Effector memory CD8-positive, alpha-beta T cell (primary cell): ENCODE measurements at regions not wholly inside any gene's neighbourhood (a gene's known extent, or its start where the extent isn't known, plus 50 kb on each side); places are given as distances from the start of the nearest gene placed in this dataset.

Source experiments
- ATAC-seq: fragments of 150-1000 bp; cut with Tn5 transposase; replicated peaks from 2 replicates; pipeline ENCODE4 v1.10.0; 2021; ENCODE audit warnings: mild to moderate bottlenecking, moderate library complexity
- DNase-seq, 3 experiments: peaks; one replicate each; pipeline ENCODE4 v3.0.0; 2021
- H3K27ac Mint-ChIP-seq, 2 donors: one replicate each; pipeline ENCODE4 v1.8.0; 2022; ENCODE audit warnings: mild to moderate bottlenecking in 2 of 2, mixed read lengths in 2 of 2, moderate library complexity in 2 of 2
- H3K27me3 Mint-ChIP-seq, 2 donors: one replicate each; pipeline ENCODE4 v1.8.0; 2022; ENCODE audit warnings: mixed read lengths in 2 of 2
- H3K36me3 Mint-ChIP-seq: one replicate; pipeline ENCODE4 v1.8.0; 2022; ENCODE audit warnings: mild to moderate bottlenecking, moderate library complexity, mixed read lengths; ENCODE audit not compliant: insufficient read depth
- H3K4me1 Mint-ChIP-seq, 2 donors: one replicate each; pipeline ENCODE4 v1.8.0; 2022; ENCODE audit warnings: low read depth in 2 of 2, mixed read lengths in 2 of 2
- H3K4me3 Mint-ChIP-seq, 2 donors: one replicate each; pipeline ENCODE4 v1.8.0; 2022; ENCODE audit warnings: mild to moderate bottlenecking in 2 of 2, mixed read lengths in 2 of 2, moderate library complexity in 2 of 2
- H3K9me3 Mint-ChIP-seq, 2 donors: one replicate each; pipeline ENCODE4 v1.8.0; 2022; ENCODE audit warnings: mixed read lengths in 2 of 2

DNA sequence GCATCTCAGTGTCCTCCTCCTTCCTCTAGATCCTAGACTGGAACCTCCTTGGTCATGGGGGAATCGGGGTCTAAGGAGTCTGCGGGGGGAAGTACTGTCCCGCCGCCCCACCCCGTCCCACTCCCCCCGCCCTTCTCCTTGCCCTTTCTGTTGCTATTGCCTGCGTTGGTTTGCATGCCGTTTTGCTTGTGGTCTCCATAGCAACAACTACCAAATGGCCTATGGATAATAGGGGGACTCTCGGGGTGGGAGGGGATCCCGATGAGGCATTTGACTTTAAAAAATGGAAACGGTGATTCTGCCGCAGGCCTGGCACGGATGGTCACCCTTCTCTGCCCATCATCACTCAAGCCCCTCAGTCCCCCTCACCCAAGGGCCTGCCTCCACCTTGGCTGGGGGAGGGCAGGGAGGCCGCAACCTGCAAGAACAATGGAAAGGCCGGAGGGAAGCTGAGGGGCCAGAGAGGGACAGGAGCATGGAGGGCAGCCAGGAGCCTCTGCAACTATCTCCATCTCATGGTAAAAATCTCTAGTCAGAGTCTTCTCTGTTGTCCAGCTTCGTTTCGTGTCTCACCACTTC is 231.4 kb upstream of the TNRC6C start:
- Mint-ChIP-seq H3K27ac (no peak overlapping the region), H3K4me1 (peaks cover 0 to 9% of the 10 kb centered on the region in 2 donors), H3K9me3 (no peaks in the 10 kb centered on the region), H3K27me3 (peaks cover 0 to 35% of the 10 kb centered on the region in 2 donors), H3K4me3 (no peak overlapping the region), H3K36me3 (peaks cover 2% of the 10 kb centered on the region)
- no peak for DNase-seq
- no peak for ATAC-seq

DNA sequence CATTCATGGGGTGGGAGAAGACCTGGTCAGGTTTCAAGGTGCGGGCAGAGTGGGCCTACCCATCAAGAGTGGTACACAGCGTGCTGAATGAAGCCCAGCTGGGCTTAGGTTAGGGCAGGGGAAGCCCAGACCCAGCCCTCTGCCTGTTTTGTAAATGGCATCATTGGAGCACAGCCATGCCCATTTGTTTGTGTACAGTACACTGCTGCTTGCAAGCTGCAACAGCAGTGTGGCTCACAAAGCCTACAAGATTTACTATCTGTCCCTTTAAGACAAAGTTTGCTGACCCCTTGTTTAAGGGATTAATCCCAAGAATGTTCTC is 230.1 kb upstream of the TNRC6C start:
- DNase-seq: no peak
- H3K9me3 Mint-ChIP-seq: peaks cover 4 to 8% of the 10 kb centered on the region in 2 donors

DNA sequence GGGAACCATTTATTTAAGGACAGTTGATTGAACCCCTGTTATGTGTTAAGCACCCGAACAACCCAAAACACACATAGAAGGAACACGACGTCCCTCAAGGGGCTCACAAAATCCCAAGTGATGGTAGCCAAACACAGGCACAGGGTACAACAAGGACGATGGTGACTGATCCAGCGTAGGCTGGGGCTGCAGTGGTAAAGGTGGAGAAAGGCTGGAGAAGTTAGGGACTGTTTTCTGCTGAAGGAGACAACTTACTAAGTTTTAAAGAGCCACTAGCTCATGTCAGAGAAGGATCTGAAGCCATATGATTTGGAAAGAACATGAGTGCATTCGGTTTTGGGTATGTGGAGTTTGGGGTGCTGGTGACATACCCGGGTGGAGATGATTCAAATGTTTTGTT is 229.6 kb upstream of the TNRC6C start:
- peaks cover 4 to 8% of the 10 kb centered on the region in 2 donors for H3K9me3 Mint-ChIP-seq
- H3K36me3 Mint-ChIP-seq: peaks cover 2% of the 10 kb centered on the region
- ATAC-seq (no peak), DNase-seq (no peak)
- H3K4me1 Mint-ChIP-seq: peaks cover 0 to 9% of the 10 kb centered on the region in 2 donors
- H3K27me3 Mint-ChIP-seq: peaks cover 0 to 33% of the 10 kb centered on the region in 2 donors
- no peak overlapping the region for H3K4me3 Mint-ChIP-seq
- no peak overlapping the region for H3K27ac Mint-ChIP-seq

More for the DNA sequence above, 230.1 kb upstream of the TNRC6C start:
- H3K4me1 Mint-ChIP-seq: peaks cover 0 to 9% of the 10 kb centered on the region in 2 donors
- peaks cover 2% of the 10 kb centered on the region for H3K36me3 Mint-ChIP-seq
- peaks cover 0 to 28% of the 10 kb centered on the region in 2 donors for H3K27me3 Mint-ChIP-seq
- no peak overlapping the region for H3K4me3 Mint-ChIP-seq
- ATAC-seq: no peak
- H3K27ac Mint-ChIP-seq: no peak overlapping the region

DNA sequence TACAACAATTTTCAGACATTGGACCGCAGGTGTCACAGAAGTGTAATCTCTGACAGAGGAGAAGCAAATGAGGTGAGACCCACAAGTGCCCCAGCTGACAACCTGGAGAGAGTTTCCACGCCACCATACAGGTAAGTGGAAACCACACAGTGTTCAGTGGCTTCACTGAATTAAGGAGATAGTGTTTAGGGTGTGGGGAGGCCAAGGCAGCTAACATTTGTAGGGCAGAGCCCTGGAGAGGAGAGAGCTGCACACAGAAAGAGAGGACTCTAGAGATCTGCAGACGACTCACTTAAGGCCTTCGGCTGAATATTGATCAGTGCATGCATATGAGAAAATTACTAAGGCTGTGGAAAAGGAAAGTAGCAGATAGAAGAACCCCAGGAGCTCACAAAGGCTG is 228.9 kb upstream of the TNRC6C start:
- no peak for DNase-seq
- H3K4me1 Mint-ChIP-seq: peaks cover 0 to 9% of the 10 kb centered on the region in 2 donors
- no peak for ATAC-seq
- peaks cover 4 to 8% of the 10 kb centered on the region in 2 donors for H3K9me3 Mint-ChIP-seq
- no peak overlapping the region for H3K4me3 Mint-ChIP-seq
- peaks cover 0 to 38% of the 10 kb centered on the region in 2 donors for H3K27me3 Mint-ChIP-seq
- peaks cover 2% of the 10 kb centered on the region for H3K36me3 Mint-ChIP-seq
- no peak overlapping the region for H3K27ac Mint-ChIP-seq

DNA sequence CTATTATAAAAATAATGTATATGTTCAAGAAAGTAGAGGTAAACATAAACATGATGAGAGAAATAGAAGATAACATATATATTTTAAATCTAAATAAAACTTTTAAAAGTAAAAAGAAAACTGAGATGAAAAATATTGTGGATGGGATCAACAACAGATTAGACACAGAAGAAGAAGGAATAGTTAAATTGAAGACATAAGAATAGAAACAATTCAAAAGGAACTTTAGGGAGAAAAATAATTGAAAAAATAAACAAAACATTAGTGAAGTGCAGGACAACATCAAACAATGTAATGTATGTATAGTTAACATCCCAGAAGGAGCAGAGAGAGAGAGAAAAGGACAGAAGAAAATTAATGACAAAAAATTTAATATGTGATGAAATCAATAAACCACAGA is 228.1 kb upstream of the TNRC6C start:
- no peak overlapping the region for H3K4me3 Mint-ChIP-seq
- peaks cover 4 to 8% of the 10 kb centered on the region in 2 donors for H3K9me3 Mint-ChIP-seq
- peaks cover 2% of the 10 kb centered on the region for H3K36me3 Mint-ChIP-seq
- peaks cover 0 to 9% of the 10 kb centered on the region in 2 donors for H3K4me1 Mint-ChIP-seq
- H3K27ac Mint-ChIP-seq: no peak overlapping the region
- H3K27me3 Mint-ChIP-seq: peaks cover 0 to 38% of the 10 kb centered on the region in 2 donors
- no peak for DNase-seq
- no peak for ATAC-seq

DNA sequence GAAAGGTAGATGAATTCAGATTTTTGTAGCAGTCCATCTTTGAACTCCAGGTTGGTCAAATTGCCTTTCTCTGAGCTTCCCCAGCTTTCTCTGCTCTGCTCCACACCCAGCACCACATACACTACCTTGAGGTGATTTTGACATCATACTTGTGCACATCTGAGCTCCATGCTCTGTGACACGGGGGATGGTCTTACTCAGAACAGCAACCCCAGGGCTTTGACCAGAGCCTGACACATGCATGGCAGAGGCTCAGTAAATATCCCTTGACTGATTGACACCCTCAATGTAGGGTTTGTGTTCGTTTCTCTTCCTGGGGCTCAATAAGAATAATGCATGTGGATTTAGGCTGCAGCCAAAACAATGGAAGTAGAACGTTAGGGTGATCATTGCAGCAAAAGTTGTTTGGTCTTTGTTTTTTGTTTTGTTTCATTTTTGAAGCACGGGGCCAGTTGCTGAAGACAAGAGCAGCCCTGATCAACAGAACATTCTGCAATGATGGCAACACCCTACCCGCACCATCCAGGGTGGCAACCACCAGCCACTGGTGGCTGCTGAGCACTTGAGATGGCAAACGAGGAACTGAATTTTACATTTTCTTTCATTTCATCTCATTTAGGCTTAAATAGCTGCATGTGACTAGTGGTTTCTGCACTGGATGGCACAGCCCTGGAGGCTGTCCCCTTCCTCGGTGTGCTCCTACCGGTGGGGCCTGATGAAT is 224.8 kb upstream of the TNRC6C start:
- Mint-ChIP-seq H3K27ac (no peak overlapping the region), H3K4me1 (peaks cover 0 to 4% of the 10 kb centered on the region in 2 donors), H3K9me3 (peaks cover 4 to 8% of the 10 kb centered on the region in 2 donors), H3K36me3 (no peaks in the 10 kb centered on the region), H3K27me3 (peaks cover 0 to 43% of the 10 kb centered on the region in 2 donors), H3K4me3 (no peak overlapping the region)
- ATAC-seq (peak; percentile 35), DNase-seq (no peak)

DNA sequence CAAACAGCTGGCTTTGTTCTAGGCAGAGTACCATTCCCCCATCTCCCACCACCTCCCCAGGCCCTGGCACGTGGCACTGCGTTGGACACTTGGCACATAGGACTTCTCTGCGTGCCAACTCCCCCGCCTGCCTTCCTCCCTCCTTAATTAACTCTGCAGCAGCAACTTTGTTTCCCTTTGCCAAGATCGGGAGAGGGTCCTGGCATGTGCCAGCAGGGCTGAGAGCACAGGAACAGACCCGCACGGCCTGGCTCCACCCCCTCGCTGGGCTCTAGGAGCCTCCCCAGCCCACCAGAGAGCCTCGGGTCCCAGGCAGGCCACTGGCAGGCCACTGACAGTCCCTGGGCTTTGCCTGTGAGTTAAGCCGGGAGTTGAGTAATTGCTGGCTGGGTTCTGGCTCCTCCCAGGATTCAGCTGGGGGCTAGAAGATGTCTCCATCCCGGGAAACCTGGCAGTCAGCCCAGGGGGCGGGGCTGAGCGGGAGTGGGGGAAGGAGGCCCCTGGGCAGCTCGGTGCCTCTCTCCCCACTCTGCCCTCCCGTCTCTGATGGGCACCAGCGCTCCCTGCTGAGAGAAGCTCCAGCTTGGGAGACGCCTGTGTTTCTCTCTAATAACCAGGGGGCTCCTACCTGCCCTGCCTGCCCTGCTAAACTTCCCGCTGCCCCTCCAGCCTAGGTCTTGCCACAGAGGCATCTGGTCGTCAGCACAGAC is 224.0 kb upstream of the TNRC6C start:
- H3K36me3 Mint-ChIP-seq: no peaks in the 10 kb centered on the region
- H3K9me3 Mint-ChIP-seq: peaks cover 4 to 8% of the 10 kb centered on the region in 2 donors
- H3K4me1 Mint-ChIP-seq: peaks cover 0 to 2% of the 10 kb centered on the region in 2 donors
- DNase-seq (no peak), ATAC-seq (no peak)
- no peak overlapping the region for H3K27ac Mint-ChIP-seq
- H3K27me3 Mint-ChIP-seq: peaks cover 0 to 50% of the 10 kb centered on the region in 2 donors
- H3K4me3 Mint-ChIP-seq: no peak overlapping the region

DNA sequence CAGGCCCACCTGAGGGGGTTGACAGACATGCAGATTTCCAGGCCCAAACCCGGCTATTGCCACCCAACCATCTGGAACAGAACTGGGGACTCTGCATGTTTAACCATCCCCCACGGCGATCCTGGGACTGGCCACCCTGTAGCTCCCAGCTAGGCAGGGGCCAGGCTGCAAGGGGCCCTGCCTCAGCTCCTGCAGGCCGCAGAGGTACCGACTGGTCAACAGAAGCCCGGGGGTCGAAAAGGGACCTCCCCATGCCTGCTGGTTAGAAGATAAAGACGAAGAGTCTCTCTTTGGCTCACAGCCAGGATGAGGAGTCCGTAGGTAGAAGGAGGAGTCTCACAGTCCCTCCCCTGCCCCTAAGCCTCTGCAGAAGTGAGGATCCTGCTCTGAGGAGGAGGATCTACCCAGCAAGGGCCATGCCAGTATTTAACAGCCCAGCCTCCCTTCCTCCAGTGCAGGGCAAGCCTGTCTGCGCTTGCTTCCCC is 223.4 kb upstream of the TNRC6C start:
- Mint-ChIP-seq H3K36me3 (no peaks in the 10 kb centered on the region), H3K27ac (no peak overlapping the region), H3K4me1 (peaks cover 0 to 2% of the 10 kb centered on the region in 2 donors), H3K9me3 (peaks cover 4 to 8% of the 10 kb centered on the region in 2 donors), H3K27me3 (peaks cover 0 to 51% of the 10 kb centered on the region in 2 donors), H3K4me3 (no peak overlapping the region)
- ATAC-seq (no peak), DNase-seq (no peak)

DNA sequence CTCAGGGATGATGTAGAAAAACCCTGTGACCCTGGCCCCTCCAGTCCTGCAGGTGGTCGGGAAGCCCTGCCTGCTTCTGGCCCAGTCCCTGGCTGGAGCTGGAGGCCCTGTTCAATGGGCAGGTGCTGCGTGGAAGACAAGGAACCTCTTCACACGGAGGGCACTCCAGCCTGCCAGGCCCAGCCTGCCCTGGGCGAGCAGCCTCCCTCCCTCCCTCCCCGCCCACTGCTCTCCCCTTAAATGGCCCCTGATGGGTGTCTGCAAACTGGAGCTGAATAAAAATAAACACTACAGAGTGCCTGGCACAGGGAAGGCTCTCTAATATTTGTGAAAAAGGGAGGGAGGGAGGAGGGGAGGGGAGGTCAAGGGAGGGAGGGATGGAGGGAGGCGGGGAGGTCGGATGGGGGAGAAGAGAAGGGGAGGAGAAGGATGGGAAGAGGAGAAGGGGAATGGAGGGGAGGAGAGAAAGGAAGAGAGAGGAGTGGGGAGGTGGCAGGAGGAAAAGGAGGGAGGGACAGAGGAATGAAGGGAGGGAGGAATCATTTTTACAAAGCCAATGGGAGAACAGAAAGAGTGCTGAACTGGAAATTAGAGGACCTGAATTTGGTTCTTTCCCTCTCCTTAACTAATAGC is 222.8 kb upstream of the TNRC6C start:
- no peak for ATAC-seq
- Mint-ChIP-seq H3K4me3 (no peak overlapping the region), H3K27ac (no peak overlapping the region), H3K27me3 (peaks cover 0 to 51% of the 10 kb centered on the region in 2 donors), H3K4me1 (peaks cover 0 to 2% of the 10 kb centered on the region in 2 donors), H3K9me3 (peaks cover 4 to 8% of the 10 kb centered on the region in 2 donors), H3K36me3 (no peaks in the 10 kb centered on the region)
- no peak for DNase-seq

DNA sequence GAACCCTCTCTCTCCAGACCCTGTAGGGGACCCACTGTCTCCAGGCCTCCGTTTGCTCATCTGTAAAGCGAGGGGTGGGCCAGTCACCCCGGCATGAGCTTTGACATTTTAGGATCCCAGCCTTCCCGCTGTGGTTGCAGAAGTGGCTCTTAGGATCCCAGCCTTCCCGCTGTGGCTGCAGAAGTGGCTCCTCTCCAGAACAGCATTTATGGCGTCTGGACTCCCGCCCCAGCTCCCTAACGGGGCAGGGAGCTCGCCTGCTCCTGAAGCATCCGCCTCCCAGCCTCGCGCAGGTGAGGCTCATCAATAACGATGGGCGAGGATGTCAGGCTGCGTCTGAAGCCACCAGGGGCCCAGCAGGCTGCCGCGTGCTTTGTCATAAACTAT is 222.3 kb upstream of the TNRC6C start:
- Mint-ChIP-seq H3K27me3 (peaks cover 0 to 51% of the 10 kb centered on the region in 2 donors), H3K36me3 (no peaks in the 10 kb centered on the region), H3K4me1 (peaks cover 0 to 2% of the 10 kb centered on the region in 2 donors), H3K27ac (no peak overlapping the region), H3K9me3 (peaks cover 4 to 8% of the 10 kb centered on the region in 2 donors), H3K4me3 (no peak overlapping the region)
- DNase-seq (no peak), ATAC-seq (no peak)

DNA sequence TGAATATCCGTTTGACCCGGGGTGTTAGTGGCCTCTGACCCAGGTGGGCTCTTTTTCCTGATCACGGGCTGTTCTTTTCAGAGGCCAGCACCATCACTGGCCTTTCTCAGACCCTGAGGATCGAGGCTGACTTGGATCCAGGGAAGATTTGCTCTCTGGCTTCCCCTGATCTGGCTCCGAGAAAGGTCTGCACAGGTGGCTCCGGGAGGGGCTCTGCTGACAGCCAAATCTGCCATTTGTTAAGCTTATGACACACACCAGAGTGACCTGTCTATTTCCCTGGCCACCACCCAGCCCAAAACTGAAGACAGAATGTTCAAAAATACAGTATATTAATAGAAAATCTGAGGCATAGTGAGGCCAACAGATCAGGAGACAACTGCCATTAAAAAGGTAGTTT is 221.8 kb upstream of the TNRC6C start:
- Mint-ChIP-seq H3K4me3 (no peak overlapping the region), H3K4me1 (peaks cover 0 to 2% of the 10 kb centered on the region in 2 donors), H3K36me3 (no peaks in the 10 kb centered on the region), H3K27ac (no peak overlapping the region), H3K27me3 (peaks cover 0 to 51% of the 10 kb centered on the region in 2 donors), H3K9me3 (peaks cover 4 to 8% of the 10 kb centered on the region in 2 donors)
- DNase-seq (no peak), ATAC-seq (no peak)

DNA sequence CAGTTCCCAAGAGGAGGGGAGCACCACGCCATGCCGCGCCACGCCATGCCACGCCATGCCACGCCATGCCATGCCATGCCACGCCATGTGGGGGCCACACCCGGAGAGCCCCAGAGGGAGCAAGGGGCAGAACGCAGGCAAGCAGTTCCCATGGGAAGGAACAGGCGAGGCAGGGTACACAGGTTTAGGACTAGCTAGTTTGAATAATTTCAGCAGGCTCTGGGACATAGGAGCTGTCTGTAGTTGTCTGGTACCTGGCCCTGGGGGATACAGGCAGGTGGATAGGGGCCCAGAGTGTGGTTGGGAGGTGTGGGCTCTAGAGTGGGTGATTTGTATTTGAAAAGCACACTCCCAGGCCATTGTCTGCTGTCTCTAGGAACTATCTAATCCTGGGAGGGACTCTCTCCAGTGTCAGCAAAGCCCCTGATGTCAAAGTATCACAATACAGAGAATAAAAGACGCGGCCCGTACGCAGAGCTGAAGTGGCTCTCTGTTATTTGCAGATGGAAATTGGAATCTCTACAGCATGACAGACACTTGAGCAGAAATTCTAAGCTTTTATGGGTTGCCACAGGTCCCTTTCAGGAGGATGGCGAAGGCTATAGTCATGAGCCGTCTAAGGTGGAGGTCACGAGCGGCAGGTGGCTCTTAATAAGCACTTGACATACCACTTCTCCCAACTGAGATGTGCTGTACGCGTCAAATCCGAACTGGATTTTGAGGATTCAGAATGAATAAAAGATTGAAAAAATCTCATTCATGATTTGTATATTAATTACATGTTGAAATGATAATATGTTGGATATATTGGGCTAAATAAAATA is 220.8 kb upstream of the TNRC6C start:
- Mint-ChIP-seq H3K4me1 (peaks cover 0 to 2% of the 10 kb centered on the region in 2 donors), H3K27ac (no peak overlapping the region), H3K36me3 (no peaks in the 10 kb centered on the region), H3K4me3 (no peak overlapping the region), H3K9me3 (peaks cover 2 to 4% of the 10 kb centered on the region in 2 donors), H3K27me3 (peaks cover 0 to 51% of the 10 kb centered on the region in 2 donors)
- DNase-seq: no peak
- no peak for ATAC-seq
